ENCODE measurements at regions not wholly inside any gene's neighbourhood (a gene's known extent, or its start where the extent isn't known, plus 50 kb on each side); places are given as distances from the start of the nearest gene placed in this dataset.
"Not testable (repeated sequence)": the region's sequence is repeated elsewhere in the genome, so short reads cannot be mapped to it uniquely, and the experiment has no call there.

DNA sequence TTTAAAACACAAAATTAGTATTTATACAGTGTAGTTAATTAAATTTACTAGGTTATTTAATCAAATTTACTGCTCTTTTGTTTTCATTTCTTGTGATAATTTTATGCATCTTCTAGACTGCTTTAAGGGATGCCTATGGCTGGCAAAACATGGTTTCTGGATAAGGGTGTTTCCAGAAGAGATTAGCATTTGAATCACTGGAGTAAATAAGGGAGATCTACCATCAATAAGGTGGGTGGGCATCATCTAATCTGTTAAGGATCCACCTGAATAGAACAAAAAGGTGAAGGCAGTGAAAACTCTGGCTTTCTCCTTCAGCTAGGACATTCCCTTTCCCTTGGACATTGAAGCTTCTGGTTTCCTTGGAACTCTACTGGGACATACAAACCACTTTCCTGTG is 146.2 kb upstream of the LAMA2 start:
- no peak for DNase-seq

DNA sequence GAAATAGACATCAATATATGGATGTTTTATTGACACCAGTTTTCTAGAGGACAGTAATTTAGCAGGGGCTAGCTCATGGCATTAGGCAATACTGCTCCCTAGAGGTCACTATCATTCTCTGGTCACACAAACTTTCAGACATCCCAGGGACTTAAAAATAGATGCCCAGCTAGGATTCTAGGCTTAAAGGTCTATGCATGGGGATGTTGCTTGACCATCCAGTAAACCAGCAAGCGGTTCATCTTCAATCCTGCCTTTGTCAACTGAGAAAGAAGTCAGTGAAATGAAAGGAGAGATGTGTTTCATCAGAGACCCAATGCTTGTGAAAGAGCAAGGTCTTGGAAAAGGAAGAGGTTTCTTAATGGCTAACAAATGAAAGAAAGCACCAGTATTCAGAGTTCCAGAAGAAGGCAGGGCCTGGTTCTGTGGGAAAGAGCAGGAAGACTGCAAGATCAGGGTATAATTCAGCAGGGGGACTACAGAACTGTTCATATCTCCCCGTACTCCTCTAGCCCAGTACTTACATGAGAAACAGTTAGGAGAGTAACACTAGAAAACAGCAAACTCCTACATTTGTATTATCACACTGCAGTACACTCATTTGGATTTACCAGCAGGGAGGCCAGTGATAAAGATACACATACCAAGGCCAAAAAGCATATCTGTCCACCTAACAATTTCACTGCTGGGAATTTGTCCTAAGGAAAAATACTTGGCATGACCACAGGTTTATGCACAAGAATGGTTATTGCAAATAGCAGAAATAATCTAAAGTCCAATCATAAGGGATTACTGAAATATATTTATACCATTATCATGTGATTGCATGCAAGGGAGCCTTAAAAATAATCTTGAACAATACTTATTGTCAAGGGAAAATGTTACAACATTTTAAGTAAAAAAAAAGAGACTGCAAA is 151.4 kb upstream of the LAMA2 start:
- DNase-seq, result peak; percentile 5

DNA sequence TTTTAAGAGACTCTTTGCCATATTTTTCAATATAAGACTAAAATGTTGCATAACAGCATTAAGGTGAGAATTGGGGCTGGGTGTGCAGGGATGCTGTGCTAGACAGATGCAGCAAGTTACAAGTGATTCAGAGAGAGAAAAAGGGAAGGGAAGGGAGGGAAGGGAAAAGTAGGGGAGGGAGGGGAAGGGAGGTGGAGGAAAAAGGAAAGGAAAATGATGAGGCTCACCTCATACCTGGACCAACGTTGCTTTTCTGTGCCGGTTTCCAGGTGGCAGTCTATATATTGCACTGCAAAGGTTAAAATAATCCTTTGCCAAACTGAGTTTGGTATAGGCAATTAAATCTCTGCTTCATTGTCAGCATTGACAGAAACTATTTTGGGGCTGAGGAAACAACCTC is 155.4 kb upstream of the LAMA2 start:
- DNase-seq, result no peak

DNA sequence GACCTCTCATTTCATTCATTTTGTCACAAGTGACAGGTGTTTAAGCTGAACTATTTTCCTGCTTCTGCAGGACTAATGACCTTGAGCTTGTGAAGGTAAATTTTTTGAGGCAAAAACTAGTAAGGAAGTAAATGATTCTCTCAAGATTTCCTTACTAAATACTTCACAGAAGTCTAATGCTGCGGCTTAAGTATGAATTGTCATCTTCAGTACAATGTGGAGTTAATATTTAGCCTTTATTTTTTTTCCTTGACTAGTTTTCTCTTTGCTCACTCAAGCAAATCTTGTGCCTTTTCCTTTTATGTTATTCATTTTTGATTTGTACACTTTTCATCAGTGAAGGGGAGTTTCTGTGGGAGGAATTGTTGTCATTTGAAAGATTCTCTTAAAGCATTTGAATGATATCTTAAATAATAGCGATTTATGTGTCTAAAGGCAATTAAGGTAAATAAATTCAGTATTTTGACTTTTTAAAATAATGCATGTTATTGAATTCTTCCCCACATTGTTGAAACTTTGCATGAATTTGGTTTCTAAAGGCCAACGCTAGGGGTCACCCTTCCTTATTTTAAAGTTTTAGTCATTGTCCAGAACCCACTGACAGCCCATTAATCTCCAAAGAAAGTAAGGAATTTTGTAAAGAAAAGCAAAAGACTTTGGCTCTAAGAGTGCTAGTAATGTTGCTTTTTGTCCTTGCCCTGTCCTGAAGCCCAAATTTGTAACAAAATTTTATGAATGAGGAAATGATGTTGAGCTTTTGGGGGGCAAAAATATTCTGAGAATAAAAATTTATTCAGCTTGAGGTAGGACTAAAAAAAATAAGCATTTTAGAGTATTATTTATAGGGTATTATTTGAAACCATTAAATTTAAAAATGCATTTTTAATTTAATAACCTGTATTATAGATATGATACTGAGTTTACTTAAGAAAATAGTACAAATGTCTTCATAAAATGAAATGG is 157.4 kb upstream of the LAMA2 start:
- no peak for DNase-seq

DNA sequence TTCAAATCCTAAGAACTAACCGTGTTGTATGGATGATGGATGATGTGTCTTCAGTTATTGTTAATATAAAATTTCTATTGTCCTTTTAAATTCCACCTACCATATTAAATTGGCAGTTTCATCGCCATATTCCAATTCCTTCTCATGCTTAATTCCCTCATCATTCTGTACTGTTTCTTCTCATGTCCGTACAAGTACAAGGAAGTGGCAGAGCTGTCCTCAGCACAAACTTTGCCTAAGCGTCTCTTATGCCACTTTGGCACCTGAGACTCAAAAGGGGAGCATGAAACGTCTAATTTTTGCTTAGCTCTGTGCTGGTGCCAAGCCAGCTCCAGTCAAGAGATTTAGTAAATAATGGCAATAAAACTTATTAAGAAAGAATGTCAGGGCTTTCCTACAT is 158.2 kb upstream of the LAMA2 start:
- DNase-seq, result no peak

DNA sequence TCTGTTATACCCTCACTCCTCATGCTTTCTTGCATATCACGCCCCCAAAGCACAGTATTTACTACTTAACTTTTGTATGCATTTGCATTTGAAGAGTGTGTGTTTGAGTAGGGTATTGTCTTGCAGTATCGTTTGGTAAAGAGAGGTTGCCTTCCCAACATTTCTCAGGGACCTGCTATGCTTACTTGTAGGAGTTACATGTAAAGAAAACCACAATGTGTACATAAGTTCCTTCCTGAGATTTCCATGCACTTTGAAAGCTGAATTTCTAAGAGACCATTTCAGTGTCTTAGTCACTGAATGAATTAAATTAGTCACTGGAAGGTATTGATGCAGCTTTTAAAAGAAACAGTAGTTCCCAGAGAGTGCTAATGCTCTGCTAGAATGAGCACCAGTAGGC is 159.3 kb upstream of the LAMA2 start:
- DNase-seq, result no peak

DNA sequence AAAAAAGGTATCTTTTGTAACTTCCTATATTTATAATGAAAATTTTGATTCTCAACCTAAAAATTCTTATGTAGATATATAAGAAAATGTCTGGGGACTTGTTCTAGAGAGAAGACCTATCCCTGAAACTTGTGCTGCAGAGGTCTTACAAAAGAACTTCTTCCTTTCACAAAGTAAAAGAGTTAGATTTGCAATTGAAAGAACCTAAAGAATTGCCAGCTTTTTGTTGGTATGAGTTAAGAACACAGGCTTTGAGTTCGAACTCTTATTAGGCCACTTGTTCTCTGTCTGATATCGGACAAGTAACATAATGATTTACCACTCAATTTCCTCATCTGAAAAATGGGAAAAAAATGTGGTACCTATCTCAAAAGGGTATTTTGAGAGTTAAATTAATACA is 162.0 kb upstream of the LAMA2 start:
- no peak for DNase-seq

DNA sequence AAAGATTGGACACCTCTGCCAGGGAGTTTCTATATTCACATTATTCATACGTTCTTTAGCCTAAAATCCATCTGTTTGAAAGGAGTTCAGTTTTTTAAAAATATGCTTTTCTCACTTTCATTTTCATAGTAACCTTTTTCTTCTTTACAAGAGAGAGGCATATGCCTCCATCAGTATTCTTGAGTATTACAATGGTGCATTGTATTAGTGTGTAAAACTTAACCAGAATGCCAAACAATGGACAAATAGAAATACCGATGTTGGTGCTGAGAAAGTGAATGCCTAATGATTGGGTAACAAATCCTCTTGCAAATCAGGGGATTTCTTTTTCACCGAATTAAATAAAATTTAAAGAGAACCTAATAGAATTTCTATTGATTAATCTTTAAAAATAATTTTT is 163.2 kb upstream of the LAMA2 start:
- no peak for DNase-seq

- DNase-seq, result no peak
These were observed 169.5 kb upstream of the LAMA2 start for GRCh38 chr6:128713461-128713860.

DNA sequence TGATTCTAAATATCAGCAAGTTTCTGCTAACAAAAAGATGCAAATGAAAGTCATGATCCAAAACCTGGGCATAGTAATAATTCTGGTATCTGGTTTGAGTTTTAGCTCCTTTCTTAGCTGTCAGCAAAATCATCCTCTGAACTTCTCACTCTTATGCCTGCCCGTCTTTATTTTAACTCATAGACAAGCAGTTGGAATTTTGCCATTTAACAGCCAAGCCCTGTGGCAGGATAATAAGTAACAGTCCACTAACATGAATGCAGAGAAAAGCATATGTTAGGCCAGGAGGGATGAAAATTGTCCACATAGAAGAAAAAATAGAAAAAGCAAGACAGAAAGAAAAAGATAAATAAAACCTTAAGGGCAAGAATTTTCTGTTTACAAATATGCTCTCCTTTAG is 170.0 kb upstream of the LAMA2 start:
- no peak for DNase-seq

- no peak for DNase-seq
These were observed 171.8 kb upstream of the LAMA2 start for GRCh38 chr6:128711149-128711548.

DNA sequence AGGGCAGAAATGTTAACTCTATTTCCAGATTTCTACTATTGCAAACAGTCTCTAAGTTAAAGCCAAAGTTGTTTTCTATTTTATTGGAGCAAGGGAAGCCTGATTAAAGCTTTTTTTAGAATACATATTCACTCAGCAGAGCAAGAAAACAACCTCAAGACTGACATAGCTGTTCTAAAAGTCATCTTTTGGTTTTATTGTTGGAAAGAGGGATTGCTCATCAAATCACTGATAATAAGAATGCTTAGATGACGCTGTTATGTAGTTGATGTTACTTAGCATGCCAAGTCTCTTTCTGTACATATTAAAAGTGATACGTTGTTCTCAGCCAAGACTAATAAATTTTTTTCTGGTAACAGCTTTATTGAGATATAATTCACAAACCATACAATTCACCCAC is 172.6 kb upstream of the LAMA2 start:
- DNase-seq, result no peak

DNA sequence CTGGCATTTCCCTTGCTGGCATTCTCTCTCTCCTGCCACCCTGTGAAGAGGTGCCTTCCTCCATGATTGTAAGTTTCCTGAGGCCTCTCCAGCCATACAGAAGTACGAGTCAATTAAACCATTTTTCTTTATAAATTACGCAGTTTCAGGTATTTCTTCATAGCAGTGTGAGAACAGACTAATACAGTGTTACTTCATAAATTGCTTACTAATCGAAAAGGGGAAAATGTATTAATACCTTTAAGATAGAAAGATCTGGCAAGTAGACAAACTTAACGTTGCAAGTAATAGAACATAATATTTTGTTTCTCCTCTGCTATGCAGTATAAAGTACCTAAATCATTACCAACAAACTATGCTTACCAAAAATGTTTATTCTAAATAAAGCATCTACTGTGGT is 178.3 kb upstream of the LAMA2 start:
- DNase-seq, result no peak

GRCh38 chr6:128703794-128704193 is 179.1 kb upstream of the LAMA2 start:
- not testable (repeated sequence) for DNase-seq

- no peak for DNase-seq
These were observed 176.6 kb upstream of the PTPRK start for GRCh38 chr6:128696691-128697689.

DNA sequence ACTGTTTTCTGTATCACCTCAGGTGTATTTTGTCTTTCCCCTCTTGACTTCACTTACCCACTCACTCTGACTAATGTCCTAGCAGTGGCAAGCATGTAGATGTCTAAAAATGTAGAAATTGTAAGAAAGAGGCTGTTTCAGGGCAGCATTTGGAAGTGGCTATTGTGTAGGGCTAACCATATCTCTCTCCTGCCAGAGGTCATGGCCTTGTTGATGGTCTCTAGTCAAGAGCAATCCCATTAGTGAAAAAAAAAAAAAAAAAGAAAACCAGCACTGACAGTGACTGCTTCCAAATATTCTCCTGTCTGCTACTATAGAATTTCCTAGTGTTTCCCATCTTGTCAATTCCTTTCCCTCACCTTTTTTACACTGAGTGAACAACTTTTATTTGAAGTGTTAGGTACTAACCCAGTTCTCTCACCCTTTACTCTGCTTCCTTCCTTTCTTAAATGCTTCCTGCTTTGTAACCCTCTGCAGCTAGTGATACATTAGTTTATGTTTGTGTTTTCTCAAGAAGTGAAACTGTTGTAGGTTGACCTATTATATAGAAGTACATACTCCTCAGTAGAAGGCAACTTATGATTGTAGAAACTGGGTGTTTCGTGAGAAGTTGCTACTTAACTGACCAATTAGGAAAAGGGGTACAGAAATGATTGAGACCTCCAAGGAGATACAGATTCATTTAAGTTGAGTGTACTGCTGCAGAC is 174.1 kb upstream of the PTPRK start:
- DNase-seq, result no peak

DNA sequence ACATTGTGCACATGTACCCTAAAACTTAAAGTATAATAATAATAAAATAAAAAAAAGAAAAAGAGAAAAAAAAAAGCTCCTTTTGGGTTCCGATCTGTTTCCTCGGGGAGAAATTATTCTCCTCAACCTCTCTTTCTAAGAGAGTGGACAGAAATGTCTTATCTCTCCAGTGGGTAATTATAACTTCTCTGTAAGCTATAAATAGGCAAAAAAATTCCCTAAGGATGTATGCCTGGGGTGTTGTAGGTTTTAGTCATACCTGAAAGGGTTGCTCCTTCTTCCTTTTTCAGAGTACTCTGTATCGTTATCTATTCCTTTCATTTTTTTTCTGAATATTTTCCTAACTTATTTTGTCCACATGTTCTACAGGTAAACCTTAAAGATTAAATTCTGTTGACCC is 169.7 kb upstream of the PTPRK start:
- no peak for DNase-seq

- no peak for DNase-seq
These were observed 165.7 kb upstream of the PTPRK start for GRCh38 chr6:128686084-128686483.

DNA sequence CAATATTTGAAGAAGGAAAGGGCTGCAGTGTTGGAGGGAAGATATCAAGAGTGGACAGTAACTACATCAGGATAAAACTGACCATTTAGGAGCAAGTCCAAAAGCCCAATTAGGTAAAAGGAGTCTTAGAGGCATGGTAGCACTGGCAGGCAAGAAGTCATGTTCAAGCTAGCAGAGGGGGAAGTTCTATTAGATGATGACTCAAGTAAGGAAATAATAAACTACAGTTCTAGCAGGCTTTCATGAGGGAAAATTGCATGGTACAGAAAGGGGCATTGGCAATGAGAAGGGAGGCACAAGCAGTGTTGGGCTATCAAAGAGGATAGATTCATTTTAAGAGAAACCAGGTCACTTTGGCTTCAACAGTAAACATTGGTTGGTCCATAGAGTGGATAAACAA is 156.1 kb upstream of the PTPRK start:
- no peak for DNase-seq

- no peak for DNase-seq
These were observed 151.6 kb upstream of the PTPRK start for GRCh38 chr6:128672023-128672422.

DNA sequence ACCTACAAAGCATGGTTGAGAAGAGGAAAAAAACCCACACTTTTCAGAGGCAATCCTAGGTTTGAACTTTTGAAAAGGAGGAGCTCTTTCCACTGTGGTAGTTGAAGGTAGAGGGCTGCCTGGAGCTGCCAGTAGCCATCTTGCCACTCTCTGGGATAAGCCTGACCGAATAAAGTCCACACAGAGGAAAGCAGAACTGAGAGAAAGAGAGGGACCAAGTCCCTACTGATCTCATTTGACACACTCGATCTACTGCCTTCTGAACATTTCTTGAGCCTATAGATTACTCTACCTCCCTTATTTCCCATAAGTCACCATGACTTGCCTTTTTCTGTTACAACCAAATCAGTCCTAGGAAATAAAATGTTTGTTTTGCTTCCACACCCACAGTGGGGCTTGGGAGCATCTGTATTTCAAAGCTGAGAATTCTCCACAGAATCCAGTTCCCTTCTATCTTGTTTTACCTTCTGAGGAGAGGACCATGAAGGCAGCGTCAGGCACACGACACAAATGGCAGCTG is 147.0 kb upstream of the PTPRK start:
- DNase-seq, result no peak

DNA sequence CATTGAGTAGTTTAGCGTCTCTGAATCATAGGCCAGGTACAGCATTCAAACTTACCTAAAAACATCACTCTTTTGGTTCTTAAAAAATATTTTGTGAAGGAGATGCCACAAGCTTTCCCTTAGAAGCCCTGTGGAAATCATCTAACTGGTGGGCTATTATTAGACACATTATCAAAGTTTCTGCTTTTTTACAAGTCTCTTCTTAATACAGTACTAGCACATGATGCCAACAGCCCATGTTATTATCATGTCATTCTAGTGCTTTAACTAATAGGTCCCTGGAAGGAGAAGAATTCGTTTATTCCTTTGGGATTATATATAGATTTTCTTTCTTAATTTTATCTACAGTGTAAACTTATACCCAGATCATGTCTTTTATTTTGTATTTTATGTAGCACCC is 146.0 kb upstream of the PTPRK start:
- DNase-seq, result no peak

Measured in NCI-H2081 treated with DMSO at 0.1 percent for 48 hours (cell line).